ENCODE measurements at regions not wholly inside any gene's neighbourhood (a gene's known extent, or its start where the extent isn't known, plus 50 kb on each side); places are given as distances from the start of the nearest gene placed in this dataset.

GRCh38 chr21:36555199-36555800, 75.4 kb upstream of the CLDN14 start:
- no peak for DNase-seq

GRCh38 chr21:36557316-36557715, 77.4 kb upstream of the CLDN14 start:
- no peak for DNase-seq

GRCh38 chr21:36560933-36561575, 81.1 kb upstream of the CLDN14 start:
- no peak for DNase-seq

GRCh38 chr21:36563341-36563926, 83.5 kb upstream of the CLDN14 start:
- DNase-seq: no peak

- no peak for DNase-seq
Measured at GRCh38 chr21:36564647-36565046, 84.7 kb upstream of the CLDN14 start.

GRCh38 chr21:36565540-36565939, 85.6 kb upstream of the CLDN14 start:
- DNase-seq: no peak

- DNase-seq: no peak
Measured at GRCh38 chr21:36566644-36567043, 86.7 kb upstream of the CLDN14 start.

- DNase-seq: no peak
Measured at GRCh38 chr21:36567216-36567885, 87.4 kb upstream of the CLDN14 start.

- DNase-seq: no peak
Measured at GRCh38 chr21:36569511-36569910, 89.6 kb upstream of the CLDN14 start.

GRCh38 chr21:36571556-36571955, 91.6 kb upstream of the CLDN14 start:
- DNase-seq: no peak

- DNase-seq: no peak
Measured at GRCh38 chr21:36572039-36572438, 92.1 kb upstream of the CLDN14 start.

- no peak for DNase-seq
Measured at GRCh38 chr21:36575306-36575705, 95.4 kb upstream of the CLDN14 start.

GRCh38 chr21:36576441-36576840, 96.5 kb upstream of the CLDN14 start:
- no peak for DNase-seq

GRCh38 chr21:36579898-36580297, 100.0 kb upstream of the CLDN14 start:
- DNase-seq: no peak

GRCh38 chr21:36582271-36582670, 102.3 kb upstream of the CLDN14 start:
- no peak for DNase-seq

- no peak for DNase-seq
Measured at GRCh38 chr21:36583591-36583990, 103.7 kb upstream of the CLDN14 start.

- DNase-seq: no peak
Measured at GRCh38 chr21:36584980-36585940, 105.3 kb upstream of the CLDN14 start.

- DNase-seq: no peak
Measured at GRCh38 chr21:36587388-36587787, 107.5 kb upstream of the CLDN14 start.

- no peak for DNase-seq
Measured at GRCh38 chr21:36589352-36589971, 109.5 kb upstream of the SIM2 start.

GRCh38 chr21:36591326-36591970, 107.5 kb upstream of the SIM2 start:
- DNase-seq: no peak

- no peak for DNase-seq
Measured at GRCh38 chr21:36596174-36596573, 102.7 kb upstream of the SIM2 start.

GRCh38 chr21:36601362-36601761, 97.6 kb upstream of the SIM2 start:
- no peak for DNase-seq
